IMR-90 (cell line): ENCODE measurements at regions not wholly inside any gene's neighbourhood (a gene's known extent, or its start where the extent isn't known, plus 50 kb on each side); places are given as distances from the start of the nearest gene placed in this dataset.

Experiments used
- ATAC-seq: fragments of 200-7000 bp; cut with Tn5 transposase; 2 replicates; pipeline ENCODE4 v1.9.1; 2020; ENCODE audit warnings: low read depth, mild to moderate bottlenecking, moderate library complexity
- BruUV-seq: library from RNA; stranded (reverse); fragments of 400-500 nt; replicated peaks from 2 replicates; lab custom pipeline; 2021; lab: Mats Ljungman, UMichigan
- CTCF ChIA-PET: fragments of 300-600 bp; formaldehyde crosslinking; extraction: SDS; loops from one replicate; lab custom pipeline; 2021; ENCODE audit warnings: antibody characterized with exemption; lab: Yijun Ruan, JAX
- POLR2A ChIA-PET: fragments of 300-600 bp; sonication (Branson Sonifier 250); formaldehyde crosslinking; loops from one replicate; lab custom pipeline; 2022; ENCODE audit warnings: antibody characterized with exemption; ENCODE audit not compliant: unreplicated experiment; lab: Charles Lee
- DNase-seq: peaks from one replicate; pipeline ENCODE4 v3.0.0; 2013
- H2AFZ ChIP-seq: replicated peaks from 2 replicates; pipeline ENCODE3; 2013; ENCODE audit warnings: low read length, mild to moderate bottlenecking; ENCODE audit not compliant: poor library complexity
- H2AK5ac ChIP-seq: 2 replicates; pipeline ENCODE4 v1.6.1; 2013; ENCODE audit warnings: low read depth, low read length, inconsistent platforms
- H2AK9ac ChIP-seq: replicated peaks from 2 replicates; pipeline ENCODE3; 2013; ENCODE audit warnings: mild to moderate bottlenecking, low read depth, low read length, moderate library complexity; ENCODE audit not compliant: poor library complexity
- H2BK120ac ChIP-seq: 2 replicates; pipeline ENCODE4 v1.6.1; 2013; ENCODE audit warnings: low read depth, low read length, inconsistent platforms
- H2BK15ac ChIP-seq: 3 replicates; pipeline ENCODE4 v1.6.1; 2013; ENCODE audit warnings: low read depth, low read length, inconsistent platforms
- H2BK20ac ChIP-seq: 2 replicates; pipeline ENCODE4 v1.6.1; 2013; ENCODE audit warnings: low read depth, mild to moderate bottlenecking, inconsistent platforms, low read length, moderate library complexity
- H2BK5ac ChIP-seq: 2 replicates; pipeline ENCODE4 v1.6.1; 2013; ENCODE audit warnings: mild to moderate bottlenecking, low read depth, low read length, inconsistent platforms; ENCODE audit not compliant: poor library complexity, severe bottlenecking
- H3K14ac ChIP-seq: replicated peaks from 2 replicates; pipeline ENCODE4 v1.6.1; 2013; ENCODE audit warnings: low read depth, low read length, inconsistent platforms
- H3K18ac ChIP-seq: 2 replicates; pipeline ENCODE4 v1.6.1; 2013; ENCODE audit warnings: low read depth, low read length, control low read depth
- H3K23ac ChIP-seq: 2 replicates; pipeline ENCODE4 v1.6.1; 2013; ENCODE audit warnings: low read depth, low read length, inconsistent platforms
- H3K27ac ChIP-seq: 2 replicates; pipeline ENCODE4 v1.5.1; 2013; ENCODE audit warnings: mild to moderate bottlenecking, control low read depth, low read length; ENCODE audit not compliant: insufficient read depth
- H3K27me3 ChIP-seq: 2 replicates; pipeline ENCODE4 v1.6.1; 2013; ENCODE audit warnings: low read length; ENCODE audit not compliant: control insufficient read depth, insufficient read depth
- H3K36me3 ChIP-seq: 2 replicates; pipeline ENCODE4 v1.6.1; 2013; ENCODE audit warnings: low read length, mixed read lengths; ENCODE audit not compliant: control insufficient read depth, insufficient read depth
- H3K4ac ChIP-seq: 2 replicates; pipeline ENCODE4 v1.6.1; 2013; ENCODE audit warnings: low read depth, low read length, inconsistent platforms
- H3K4me1 ChIP-seq: 2 replicates; pipeline ENCODE4 v1.6.1; 2013; ENCODE audit warnings: low read length, mixed read lengths; ENCODE audit not compliant: control insufficient read depth, insufficient read depth
- H3K4me2 ChIP-seq: 2 replicates; pipeline ENCODE4 v1.6.1; 2013; ENCODE audit warnings: low read depth, mild to moderate bottlenecking, control low read depth, low read length, moderate library complexity
- H3K4me3 ChIP-seq: 2 replicates; pipeline ENCODE4 v1.5.1; 2013; ENCODE audit warnings: low read depth, mild to moderate bottlenecking, control low read depth, low read length, moderate library complexity; ENCODE audit not compliant: insufficient read depth
- H3K56ac ChIP-seq: 2 replicates; pipeline ENCODE4 v1.6.1; 2013; ENCODE audit warnings: low read length, inconsistent platforms; ENCODE audit not compliant: insufficient read depth; ENCODE audit errors: extremely low read depth
- H3K79me1 ChIP-seq, 2 experiments: 2 replicates each; pipeline ENCODE4 v1.6.1; 2013; ENCODE audit warnings: low read length in 2 of 2, inconsistent platforms in 1 of 2, low read depth in 1 of 2
- H3K9ac ChIP-seq: 2 replicates; pipeline ENCODE4 v1.6.1; 2013; ENCODE audit warnings: low read depth, low read length, control low read depth
- H3K9me1 ChIP-seq: 2 replicates; pipeline ENCODE4 v1.6.1; 2013; ENCODE audit warnings: low read length, inconsistent platforms; ENCODE audit not compliant: insufficient read depth
- H3K9me3 ChIP-seq: 2 replicates; pipeline ENCODE4 v1.6.1; 2013; ENCODE audit warnings: low read length; ENCODE audit not compliant: control insufficient read depth, insufficient read depth
- H4K20me1 ChIP-seq: 2 replicates; pipeline ENCODE4 v1.6.1; 2013; ENCODE audit warnings: low read length, inconsistent platforms; ENCODE audit not compliant: insufficient read depth
- H4K5ac ChIP-seq: 2 replicates; pipeline ENCODE4 v1.6.1; 2013; ENCODE audit warnings: mild to moderate bottlenecking, low read depth, low read length, control low read depth
- H4K8ac ChIP-seq, 2 experiments: 2 replicates each; pipeline ENCODE4 v1.6.1; 2013; ENCODE audit warnings: low read depth in 2 of 2, low read length in 2 of 2, control low read depth in 1 of 2, inconsistent platforms in 1 of 2
- H4K91ac ChIP-seq: 2 replicates; pipeline ENCODE4 v1.6.1; 2013; ENCODE audit warnings: low read depth, low read length, inconsistent platforms; ENCODE audit not compliant: insufficient read depth
- CEBPB ChIP-seq: IDR thresholded peaks from 2 replicates; pipeline ENCODE4 v1.6.1; 2012; ENCODE audit warnings: low read depth, low read length, improper control_type of control experiment
- CHD1 ChIP-seq: IDR thresholded peaks from 2 replicates; pipeline ENCODE4 v1.6.1; 2012; ENCODE audit warnings: low read depth, low read length, improper control_type of control experiment
- CTCF ChIP-seq: conservative IDR thresholded peaks from 2 replicates; pipeline ENCODE4 v1.5.1; 2012; ENCODE audit warnings: mild to moderate bottlenecking, low read depth, low read length, improper control_type of control experiment
- MAFK ChIP-seq: IDR thresholded peaks from 2 replicates; pipeline ENCODE4 v1.6.1; 2012; ENCODE audit warnings: low read depth, low read length, improper control_type of control experiment
- SMC3 ChIP-seq: fragments of 150-350 bp; IDR thresholded peaks from 2 replicates; pipeline ENCODE4 v1.6.1; 2016; ENCODE audit warnings: low read depth, mild to moderate bottlenecking, antibody characterized with exemption, low read length, moderate library complexity
- WGBS, 2 experiments: methylation state at CpG; one replicate each; pipeline versions ENCODE4 v1.1.5 to v1.1.7; 2013; ENCODE audit warnings: missing lambda C conversion rate in 2 of 2; ENCODE audit not compliant: insufficient read length in 1 of 2; ENCODE audit errors: extremely low coverage in 2 of 2; 5-methylcytosine and 5-hydroxymethylcytosine counted together
- dilution Hi-C: fragments of 300-500 bp; cut with HindIII; formaldehyde crosslinking; loops from one replicate; pipeline ENCODE4 v1.14.3; 2018; ENCODE audit warnings: low sequenced_read_pairs; ENCODE audit not compliant: unreplicated experiment
- in situ Hi-C: fragments of 300-500 bp; cut with MboI; formaldehyde crosslinking; loops from 3 replicates; pipeline ENCODE4 v1.14.3; 2019; ENCODE audit warnings: low sequenced_read_pairs, inconsistent platforms, mixed read lengths
- intact Hi-C: fragments of 100-400 bp; cut with micrococcal nuclease; formaldehyde crosslinking; loops from 2 replicates; pipeline ENCODE4 v1.10.0; 2022
- TF ChIP-seq, protein P1 (sequence below): fragments of 150-350 bp; IDR thresholded peaks from 2 replicates; pipeline ENCODE4 v1.6.1; 2017; ENCODE audit warnings: mild to moderate bottlenecking, antibody characterized with exemption, low read length, low read depth

- Histone ChIP-seq H2BK20ac (no peak overlapping the region), H2AFZ (no peak overlapping the region), H3K14ac (0 out of 2 replicates have a peak overlapping the region, but pooled peaks have one; percentile 21), H3K56ac (no peak overlapping the region), H3K4me2 (no peak overlapping the region), H3K27ac (no peak overlapping the region), H3K36me3 (no peaks in the 10 kb centered on the region), H3K18ac (no peak overlapping the region), H2BK120ac (no peak overlapping the region), H3K4ac (no peak overlapping the region), H3K27me3 (no peaks in the 10 kb centered on the region; the same call in none of the 2 replicates), H3K4me3 (no peak overlapping the region), H4K8ac (no peak overlapping the region), H3K9ac (no peak overlapping the region), H4K5ac (no peak overlapping the region), H2AK9ac (no peak overlapping the region), H2AK5ac (no peak overlapping the region), H3K23ac (no peak overlapping the region), H3K9me1 (no peaks in the 10 kb centered on the region), H3K9me3 (no peaks in the 10 kb centered on the region), H3K4me1 (no peaks in the 10 kb centered on the region), H4K91ac (no peak overlapping the region), H3K79me1 (no peaks in the 10 kb centered on the region), H2BK15ac (no peak overlapping the region), H2BK5ac (no peak overlapping the region), H4K20me1 (no peaks in the 10 kb centered on the region)
- no TSS peak for BruUV-seq
- intact Hi-C loops = no loop called here
- WGBS, 2 experiments = no CpG with 5 or more reads among the region's 3 CpGs
- ChIA-PET CTCF (no interaction called here), POLR2A (no interaction called here)
- dilution Hi-C loops = no loop called here
- ATAC-seq (no peak), DNase-seq (no peak)
- in situ Hi-C loops = no loop called here
- TF ChIP-seq CHD1 (no peak), MAFK (no peak), SMC3 (no peak), CTCF (no peak), CEBPB (no peak)
- TF ChIP-seq, protein P1, sequence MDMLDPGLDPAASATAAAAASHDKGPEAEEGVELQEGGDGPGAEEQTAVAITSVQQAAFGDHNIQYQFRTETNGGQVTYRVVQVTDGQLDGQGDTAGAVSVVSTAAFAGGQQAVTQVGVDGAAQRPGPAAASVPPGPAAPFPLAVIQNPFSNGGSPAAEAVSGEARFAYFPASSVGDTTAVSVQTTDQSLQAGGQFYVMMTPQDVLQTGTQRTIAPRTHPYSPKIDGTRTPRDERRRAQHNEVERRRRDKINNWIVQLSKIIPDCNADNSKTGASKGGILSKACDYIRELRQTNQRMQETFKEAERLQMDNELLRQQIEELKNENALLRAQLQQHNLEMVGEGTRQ = no peak
Observed at GRCh38 chr2:128433911-128434550, 115.4 kb upstream of the HS6ST1 start.
